Right lobe of liver (tissue), 6 donors: ENCODE measurements at regions not wholly inside any gene's neighbourhood (a gene's known extent, or its start where the extent isn't known, plus 50 kb on each side); places are given as distances from the start of the nearest gene placed in this dataset.
A peak's percentile ranks its signal among the peaks of the same experiment; 100 is the strongest.

Experiments used
- ATAC-seq, 4 donors: fragments of 200-7000 bp; cut with Tn5 transposase; one replicate each; pipeline ENCODE4 v1.9.1; 2020; ENCODE audit warnings: mild to moderate bottlenecking in 4 of 4, moderate library complexity in 4 of 4
- DNase-seq, 3 donors: peaks; one replicate each; pipeline ENCODE4 v3.0.0-alpha.2; 2020
- H3K27ac ChIP-seq, 3 donors: fragments of 200-600 bp; one replicate each; pipeline ENCODE4 v1.8.0; 2022
- H3K27me3 ChIP-seq, 2 donors: fragments of 200-600 bp; one replicate each; pipeline ENCODE4 v1.8.0; 2022
- H3K36me3 ChIP-seq, 4 donors: fragments of 200-600 bp; sonication (generic) in 1 of 4; one replicate each; pipeline versions ENCODE4 v1.5.1 to v1.8.0; 2017 to 2022; ENCODE audit warnings: control low read depth in 1 of 4
- H3K4me1 ChIP-seq, 4 donors: fragments of 200-600 bp; sonication (generic) in 1 of 4; one replicate each; pipeline versions ENCODE4 v1.5.1 to v1.8.0; 2017 to 2022; ENCODE audit warnings: control low read depth in 1 of 4
- H3K4me3 ChIP-seq, 3 donors: fragments of 200-600 bp; one replicate each; pipeline ENCODE4 v1.8.0; 2022
- H3K9me3 ChIP-seq, 4 donors: fragments of 200-600 bp; sonication (generic) in 1 of 4; one replicate each; pipeline versions ENCODE4 v1.5.1 to v1.8.0; 2017 to 2022; ENCODE audit warnings: control low read depth in 1 of 4
- POLR2A ChIP-seq: fragments of 450-650 bp; IDR thresholded peaks from one replicate; pipeline ENCODE4 v1.6.1; 2017; ENCODE audit warnings: antibody characterized with exemption, mild to moderate bottlenecking
- WGBS: methylation state at CpG from one replicate; pipeline ENCODE4 v1.1.6; 2018; ENCODE audit warnings: low coverage, low lambda C conversion rate; ENCODE audit not compliant: insufficient coverage; ENCODE audit errors: missing lambda C conversion rate; 5-methylcytosine and 5-hydroxymethylcytosine counted together
- intact Hi-C, 2 donors: fragments of 100-400 bp; cut with DNase I; formaldehyde crosslinking; loops; one replicate each; pipeline versions ENCODE4 v1.11.2 to v1.14.1; 2022
- TF ChIP-seq, protein P1 (sequence below), 4 donors: fragments of 200-600 bp in 3 of 4; fragments of 450-650 bp in 1 of 4; IDR thresholded peaks; one replicate each; pipeline versions ENCODE4 v1.5.1 to v1.8.0; 2016 to 2022; ENCODE audit warnings: antibody characterized with exemption in 4 of 4, mild to moderate bottlenecking in 2 of 4
- donor health status: DM: no; HTN: yes; CAD: no.
- donor health status: DM: no; HTN: no; CAD: no.
- donor health status: DM: no; HTN: no; CAD: no.
- donor health status: DM: no; HTN: yes; CAD: no.
- donor health status: DM: no; HTN: yes; CAD: no.

DNA sequence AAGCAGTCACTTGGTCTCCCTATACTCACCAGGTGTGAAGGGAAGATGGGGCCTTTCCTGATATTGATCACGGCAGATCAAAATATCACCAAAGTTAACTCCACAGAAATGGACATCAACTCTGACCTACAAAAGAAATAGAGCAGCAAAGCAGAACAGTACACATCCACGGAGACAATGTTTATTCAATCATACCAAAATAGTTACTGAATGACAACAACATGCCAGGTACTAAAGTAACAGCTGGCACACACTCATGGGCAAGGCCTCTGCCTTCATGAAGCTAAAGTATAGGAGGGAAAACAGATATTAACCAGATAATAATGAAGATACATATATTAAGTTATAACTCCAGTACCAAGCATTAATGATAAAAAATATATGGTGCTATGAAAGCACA lies 59.2 kb upstream of the RASAL2 start:
- intact Hi-C loops = loop anchor here in 1 of 2 donors (10.0 kb wide), 1 partner anchor 90 kb away; no protein-coding TSS in a partner anchor
- WGBS = 21% methylated on average over 2 of the region's 2 CpGs
- ATAC-seq = peak in 3 of 4 donors; percentile 62 to 64 (median 62)
- peaks cover 0 to 63% (median 14%) of the 10 kb centered on the region in 4 donors for H3K4me1 ChIP-seq
- TF ChIP-seq, protein P1, sequence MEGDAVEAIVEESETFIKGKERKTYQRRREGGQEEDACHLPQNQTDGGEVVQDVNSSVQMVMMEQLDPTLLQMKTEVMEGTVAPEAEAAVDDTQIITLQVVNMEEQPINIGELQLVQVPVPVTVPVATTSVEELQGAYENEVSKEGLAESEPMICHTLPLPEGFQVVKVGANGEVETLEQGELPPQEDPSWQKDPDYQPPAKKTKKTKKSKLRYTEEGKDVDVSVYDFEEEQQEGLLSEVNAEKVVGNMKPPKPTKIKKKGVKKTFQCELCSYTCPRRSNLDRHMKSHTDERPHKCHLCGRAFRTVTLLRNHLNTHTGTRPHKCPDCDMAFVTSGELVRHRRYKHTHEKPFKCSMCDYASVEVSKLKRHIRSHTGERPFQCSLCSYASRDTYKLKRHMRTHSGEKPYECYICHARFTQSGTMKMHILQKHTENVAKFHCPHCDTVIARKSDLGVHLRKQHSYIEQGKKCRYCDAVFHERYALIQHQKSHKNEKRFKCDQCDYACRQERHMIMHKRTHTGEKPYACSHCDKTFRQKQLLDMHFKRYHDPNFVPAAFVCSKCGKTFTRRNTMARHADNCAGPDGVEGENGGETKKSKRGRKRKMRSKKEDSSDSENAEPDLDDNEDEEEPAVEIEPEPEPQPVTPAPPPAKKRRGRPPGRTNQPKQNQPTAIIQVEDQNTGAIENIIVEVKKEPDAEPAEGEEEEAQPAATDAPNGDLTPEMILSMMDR (IDR thresholded peaks at IDR 0.05) = no peak
- TF ChIP-seq POLR2A = peak; percentile 19
- H3K9me3 ChIP-seq = no peaks in the 10 kb centered on the region
- H3K4me3 ChIP-seq = no peak overlapping the region
- no peaks in the 10 kb centered on the region for H3K36me3 ChIP-seq
- no peaks in the 10 kb centered on the region for H3K27me3 ChIP-seq
- DNase-seq = no peak
- H3K27ac ChIP-seq = peak overlapping the region in 2 of 3 donors; percentile 77 to 79

DNA sequence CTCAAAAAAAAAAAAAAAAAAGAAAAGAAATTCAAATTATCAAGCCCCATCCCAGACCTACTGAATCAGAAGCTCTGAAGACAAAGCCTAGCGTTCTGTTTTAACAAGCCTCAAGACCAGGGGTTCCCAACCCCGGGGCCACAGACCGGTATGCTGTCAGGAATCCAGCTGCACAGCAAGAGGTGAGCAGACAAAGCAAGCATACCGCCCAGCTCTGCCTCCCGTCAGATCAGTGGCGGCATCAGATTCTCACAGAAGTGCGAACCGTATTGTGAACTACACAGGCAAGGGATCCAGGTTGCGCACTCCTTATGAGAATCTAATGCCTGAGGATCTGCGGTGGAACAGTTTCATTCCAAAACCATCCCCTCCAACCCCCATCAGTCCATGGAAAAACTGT lies 57.8 kb upstream of the RASAL2 start:
- 93% methylated on average over 8 of the region's 10 CpGs for WGBS
- intact Hi-C loops = loop anchor here in 1 of 2 donors (10.0 kb wide), 1 partner anchor 91 kb away; no protein-coding TSS in a partner anchor
- peak overlapping the region in 1 of 3 donors; percentile 77 for H3K27ac ChIP-seq
- no peak for DNase-seq
- H3K9me3 ChIP-seq = no peaks in the 10 kb centered on the region
- H3K27me3 ChIP-seq = no peaks in the 10 kb centered on the region
- no peaks in the 10 kb centered on the region for H3K36me3 ChIP-seq
- no peak for ATAC-seq
- TF ChIP-seq, protein P1 (IDR thresholded peaks at IDR 0.05) = no peak
- H3K4me3 ChIP-seq = no peak overlapping the region
- H3K4me1 ChIP-seq = peaks cover 0 to 49% (median 13%) of the 10 kb centered on the region in 4 donors

DNA sequence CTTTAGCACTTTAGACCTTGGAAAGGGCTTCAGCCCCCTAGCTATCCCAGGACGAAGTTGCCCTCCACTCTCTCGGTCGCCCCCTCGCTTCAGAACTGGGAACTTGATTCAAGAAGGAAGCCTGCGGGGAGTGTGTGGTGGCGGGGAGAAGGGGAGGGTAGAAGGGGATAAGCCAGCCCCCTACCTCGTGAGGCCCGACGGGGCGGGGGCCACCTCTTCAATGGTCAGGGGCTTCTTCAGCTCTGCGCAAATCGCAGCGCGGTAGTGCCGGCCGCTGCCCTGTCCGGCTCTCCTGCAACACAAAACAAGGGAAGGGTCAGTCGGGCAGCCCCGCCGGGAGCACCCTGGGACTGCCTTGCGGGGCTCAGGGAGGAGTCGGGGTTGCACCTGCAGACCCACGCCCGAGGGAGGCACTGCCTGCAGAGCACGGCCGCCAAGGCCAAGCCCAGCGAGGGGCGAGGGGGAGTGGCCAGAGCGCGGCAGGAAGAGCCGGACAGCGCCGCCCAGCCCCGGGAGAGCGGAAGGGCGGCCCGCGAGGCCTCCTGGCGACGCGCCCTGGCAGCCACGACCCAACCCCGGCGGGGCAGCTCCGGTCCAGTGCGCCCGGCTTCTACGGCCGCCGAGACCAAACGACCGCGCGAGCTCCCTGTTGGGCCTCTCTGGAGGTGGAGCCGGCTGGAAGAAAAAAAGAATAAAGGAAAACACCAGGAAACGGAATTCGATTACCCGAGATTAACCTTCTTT lies 56.2 kb upstream of the RASAL2 start:
- ATAC-seq (peak; percentile 94 to 99 (median 96)), DNase-seq (peak; percentile 94 to 95 (median 94))
- intact Hi-C loops = loop anchor here in 1 of 2 donors (10.0 kb wide), 1 partner anchor 93 kb away; no protein-coding TSS in a partner anchor
- peaks cover 0 to 33% (median 6%) of the 10 kb centered on the region in 4 donors for H3K4me1 ChIP-seq
- peak overlapping the region; percentile 61 to 88 (median 83) for H3K27ac ChIP-seq
- no peaks in the 10 kb centered on the region for H3K9me3 ChIP-seq
- peak overlapping the region; percentile 71 to 91 (median 84) for H3K4me3 ChIP-seq
- TF ChIP-seq, protein P1 (IDR thresholded peaks at IDR 0.05) = peak; percentile 46 to 53 (median 50)
- peak; percentile 84 for TF ChIP-seq POLR2A
- no peaks in the 10 kb centered on the region for H3K27me3 ChIP-seq
- no peaks in the 10 kb centered on the region for H3K36me3 ChIP-seq
- 0% methylated on average over 18 of the region's 58 CpGs for WGBS

DNA sequence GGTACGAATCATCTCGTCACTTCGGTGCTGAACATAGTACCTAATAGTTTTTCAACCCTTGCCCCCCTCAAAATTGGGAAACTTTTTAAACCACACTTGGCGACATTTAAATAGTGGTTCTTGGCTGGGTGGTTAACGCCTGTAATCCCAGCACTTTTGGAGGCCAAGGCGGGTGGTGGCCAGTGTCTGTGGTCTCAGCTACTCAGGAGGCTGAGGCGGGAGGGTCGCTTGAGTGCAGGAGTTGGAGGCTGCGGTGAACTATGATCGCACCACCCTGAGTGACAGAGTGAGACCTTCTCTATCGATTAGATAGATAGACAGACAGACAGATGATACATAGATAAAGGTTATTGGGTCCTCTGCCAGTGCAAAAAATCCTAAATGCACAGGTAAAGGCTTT lies 55.5 kb upstream of the RASAL2 start:
- WGBS = 56% methylated on average over 11 of the region's 11 CpGs
- peak overlapping the region; percentile 61 to 88 (median 83) for H3K27ac ChIP-seq
- H3K4me1 ChIP-seq = peaks cover 0 to 26% (median 4%) of the 10 kb centered on the region in 4 donors
- DNase-seq (no peak), ATAC-seq (peak in 1 of 4 donors; percentile 2)
- intact Hi-C loops = loop anchor here in 1 of 2 donors (10.0 kb wide), 1 partner anchor 94 kb away; no protein-coding TSS in a partner anchor
- H3K27me3 ChIP-seq = no peaks in the 10 kb centered on the region
- peak overlapping the region in 2 of 3 donors; percentile 84 to 91 for H3K4me3 ChIP-seq
- H3K36me3 ChIP-seq = no peaks in the 10 kb centered on the region
- H3K9me3 ChIP-seq = no peaks in the 10 kb centered on the region
- no peak for TF ChIP-seq POLR2A
- TF ChIP-seq, protein P1 (IDR thresholded peaks at IDR 0.05) = no peak
